Heart right ventricle (tissue), 16 donors: ENCODE measurements at regions not wholly inside any gene's neighbourhood (a gene's known extent, or its start where the extent isn't known, plus 50 kb on each side); places are given as distances from the start of the nearest gene placed in this dataset.
A peak's percentile ranks its signal among the peaks of the same experiment; 100 is the strongest.

ENCODE experiments used
- ATAC-seq, 8 donors: fragments of 200-7000 bp; cut with Tn5 transposase; one replicate each; pipeline ENCODE4 v1.9.1; 2020; ENCODE audit warnings: mild to moderate bottlenecking in 8 of 8, moderate library complexity in 8 of 8, moderate number of reproducible peaks in 1 of 8
- DNase-seq, 2 donors: peaks; one replicate each; pipeline ENCODE4 v3.0.0-alpha.2; 2020
- H3K27ac ChIP-seq, 10 donors: fragments of 200-600 bp; sonication (generic) in 2 of 10; one replicate each; pipeline versions ENCODE4 v1.5.0 to v1.8.0; 2020 to 2022; ENCODE audit warnings: mild to moderate bottlenecking in 3 of 10
- H3K27me3 ChIP-seq, 7 donors: fragments of 200-600 bp; one replicate each; pipeline ENCODE4 v1.8.0; 2021 to 2022; ENCODE audit warnings: mild to moderate bottlenecking in 2 of 7
- H3K36me3 ChIP-seq, 9 donors: fragments of 200-600 bp; sonication (generic) in 1 of 9; one replicate each; pipeline versions ENCODE4 v1.5.0 to v1.8.0; 2020 to 2022; ENCODE audit warnings: mild to moderate bottlenecking in 2 of 9
- H3K4me1 ChIP-seq, 9 donors: fragments of 200-600 bp; sonication (generic) in 1 of 9; one replicate each; pipeline versions ENCODE4 v1.5.0 to v1.8.0; 2020 to 2022; ENCODE audit warnings: mild to moderate bottlenecking in 4 of 9
- H3K4me3 ChIP-seq, 10 donors: fragments of 200-600 bp; sonication (generic) in 2 of 10; one replicate each; pipeline versions ENCODE4 v1.5.0 to v1.8.0; 2020 to 2022; ENCODE audit warnings: mild to moderate bottlenecking in 7 of 10, moderate library complexity in 2 of 10
- H3K9me3 ChIP-seq, 11 donors: fragments of 200-600 bp in 10 of 11; sonication (generic) in 2 of 11; one replicate each; pipeline versions ENCODE4 v1.5.0 to v1.8.0; 2013 to 2022; ENCODE audit warnings: mild to moderate bottlenecking in 2 of 11, control low read depth in 1 of 11, moderate library complexity in 1 of 11
- WGBS, 2 donors: extraction: QIAGEN DNeasy Blood & Tissue Kit; methylation state at CpG; one replicate each; pipeline ENCODE4 v1.1.7; 2013; ENCODE audit warnings: inconsistent platforms in 1 of 2; 5-methylcytosine and 5-hydroxymethylcytosine counted together
- intact Hi-C, 10 donors: fragments of 100-400 bp; cut with DNase I; formaldehyde crosslinking; loops; one replicate each; pipeline versions ENCODE4 v1.11.1 to v1.14.2; 2022
- TF ChIP-seq, protein P1 (sequence below), 9 donors: fragments of 200-600 bp; sonication (generic) in 2 of 9; IDR thresholded peaks; one replicate each; pipeline versions ENCODE4 v1.5.0 to v1.8.0; 2021 to 2022; ENCODE audit warnings: antibody characterized with exemption in 9 of 9, mild to moderate bottlenecking in 5 of 9, moderate library complexity in 1 of 9
- donor health status: Arrhythmogenic right ventricular cardiomyopathy.
- donor health status: ischemic (EF 13 %, LVEDD 7.1; RV severe dilation, severe dysfunction).
- donor health status: healthy with polysubstance abuse.
- donor health status: DM: no; HTN: yes; CAD: no.
- donor health status: DM: no; HTN: no; CAD: no.
- donor health status: ischemic (EF 25% LVEDD 6.9; RV normal size, moderate dysfunction).
- donor health status: ischemic (EF 25% LVEDD 5.7; RV mildly dilated, moderate dysfunction).
- donor health status: healthy.
- donor health status: DM: yes; HTN: yes; CAD: no.
- donor health status: Ischemic cardiomyopathy.
- donor health status: ischemic (EF 35%, LVEDD 5.7; RV mildly dilated, moderate dysfunction).
- donor health status: nonischemic (EF 11% LVEDD 7.7; RV severe dilation, severe dysfunction).
- donor health status: DM: yes; HTN: yes; CAD: no.
- donor health status: PGD.
- donor health status: ischemic (EF 29% LVEDD 5.4; RV normal size, mild dysfunction).
- donor health status: nonischemic (EF 23%, LVEDD 6.1; RV moderate dilation, normal function).

DNA sequence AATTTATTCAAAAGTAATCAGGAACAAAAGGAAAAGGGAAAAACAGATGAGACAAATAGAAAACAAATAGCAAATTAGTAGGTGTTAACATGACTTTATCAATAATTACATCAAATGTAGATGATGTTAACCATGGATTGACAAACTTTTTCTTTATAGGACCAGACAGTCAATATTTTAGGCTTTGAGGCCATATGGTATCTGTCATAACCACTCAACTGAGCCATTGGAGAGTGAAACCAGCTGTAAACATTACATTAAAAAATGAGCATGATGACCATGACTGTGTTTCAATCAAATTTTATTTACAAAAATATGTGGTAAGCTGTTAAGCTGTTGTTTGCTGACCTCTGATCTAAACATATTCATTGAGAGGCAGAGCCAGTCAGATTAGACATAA, 118.5 kb upstream of the NWD2 start:
- ATAC-seq (no peak), DNase-seq (no peak)
- Histone ChIP-seq H3K36me3 (no peaks in the 10 kb centered on the region), H3K27me3 (no peaks in the 10 kb centered on the region), H3K9me3 (peaks cover 0 to 3% (median 0%) of the 10 kb centered on the region in 11 donors), H3K4me3 (no peak overlapping the region), H3K4me1 (no peaks in the 10 kb centered on the region), H3K27ac (no peak overlapping the region)
- TF ChIP-seq, protein P1, sequence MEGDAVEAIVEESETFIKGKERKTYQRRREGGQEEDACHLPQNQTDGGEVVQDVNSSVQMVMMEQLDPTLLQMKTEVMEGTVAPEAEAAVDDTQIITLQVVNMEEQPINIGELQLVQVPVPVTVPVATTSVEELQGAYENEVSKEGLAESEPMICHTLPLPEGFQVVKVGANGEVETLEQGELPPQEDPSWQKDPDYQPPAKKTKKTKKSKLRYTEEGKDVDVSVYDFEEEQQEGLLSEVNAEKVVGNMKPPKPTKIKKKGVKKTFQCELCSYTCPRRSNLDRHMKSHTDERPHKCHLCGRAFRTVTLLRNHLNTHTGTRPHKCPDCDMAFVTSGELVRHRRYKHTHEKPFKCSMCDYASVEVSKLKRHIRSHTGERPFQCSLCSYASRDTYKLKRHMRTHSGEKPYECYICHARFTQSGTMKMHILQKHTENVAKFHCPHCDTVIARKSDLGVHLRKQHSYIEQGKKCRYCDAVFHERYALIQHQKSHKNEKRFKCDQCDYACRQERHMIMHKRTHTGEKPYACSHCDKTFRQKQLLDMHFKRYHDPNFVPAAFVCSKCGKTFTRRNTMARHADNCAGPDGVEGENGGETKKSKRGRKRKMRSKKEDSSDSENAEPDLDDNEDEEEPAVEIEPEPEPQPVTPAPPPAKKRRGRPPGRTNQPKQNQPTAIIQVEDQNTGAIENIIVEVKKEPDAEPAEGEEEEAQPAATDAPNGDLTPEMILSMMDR (IDR thresholded peaks at IDR 0.05), result no peak
- intact Hi-C loops, result no loop called here

DNA sequence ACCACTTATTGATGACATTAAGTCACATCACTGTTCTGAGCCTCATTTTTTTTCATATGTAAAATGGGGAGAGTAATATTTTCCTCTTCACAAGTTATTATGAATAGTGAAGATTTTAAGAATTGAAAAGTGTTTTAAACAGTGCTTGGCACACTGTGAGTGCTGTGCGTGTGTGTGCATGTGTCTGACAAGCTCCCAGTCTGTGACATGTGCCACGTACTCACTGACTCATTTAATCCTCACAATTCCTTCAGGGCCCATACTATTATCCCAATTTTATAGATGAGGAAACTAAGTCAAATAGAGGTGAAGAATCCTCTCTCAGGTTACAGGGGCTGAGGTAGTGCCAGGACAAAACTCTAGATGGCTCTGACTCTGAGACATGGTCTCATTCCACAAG, 114.1 kb upstream of the NWD2 start:
- no peaks in the 10 kb centered on the region for H3K27me3 ChIP-seq
- H3K36me3 ChIP-seq, result no peaks in the 10 kb centered on the region
- H3K4me1 ChIP-seq, result no peaks in the 10 kb centered on the region
- H3K9me3 ChIP-seq, result no peaks in the 10 kb centered on the region
- DNase-seq (no peak), ATAC-seq (no peak)
- 85 to 87% methylated on average over 2 of the region's 2 CpGs for WGBS, 2 donors
- intact Hi-C loops, result no loop called here
- no peak overlapping the region for H3K27ac ChIP-seq
- H3K4me3 ChIP-seq, result no peak overlapping the region
- TF ChIP-seq, protein P1 (IDR thresholded peaks at IDR 0.05), result no peak

DNA sequence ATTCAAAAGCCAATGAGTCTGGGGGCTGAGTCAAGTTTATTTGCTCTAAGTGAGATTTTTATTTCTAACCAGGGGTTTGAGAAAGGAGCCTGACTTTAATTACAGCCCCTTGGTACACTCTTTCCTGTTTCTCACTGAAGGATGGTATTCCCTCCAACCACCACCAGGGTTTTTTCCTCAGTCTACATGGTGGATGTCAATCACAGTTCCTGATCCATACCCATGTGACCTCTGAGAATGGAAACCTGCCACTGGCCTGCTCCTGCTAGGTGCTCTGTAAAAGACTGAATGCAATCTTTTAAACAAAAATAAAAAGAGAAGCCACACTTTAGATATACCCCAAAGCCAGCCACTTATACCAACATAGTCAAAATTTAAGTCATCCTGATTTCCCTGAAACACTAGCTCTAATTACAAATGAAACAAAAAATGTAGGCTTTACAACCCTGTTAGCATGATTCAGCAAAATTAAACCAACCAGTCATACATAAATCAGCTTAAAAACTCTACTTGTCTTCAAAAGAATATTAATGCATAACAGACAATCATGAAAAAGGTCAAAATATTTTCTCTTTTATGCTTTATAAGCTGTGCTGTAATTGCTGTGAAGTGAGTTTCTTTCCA, 112.1 kb upstream of the NWD2 start:
- Histone ChIP-seq H3K27me3 (no peaks in the 10 kb centered on the region), H3K9me3 (no peaks in the 10 kb centered on the region), H3K27ac (no peak overlapping the region), H3K4me1 (no peaks in the 10 kb centered on the region), H3K36me3 (no peaks in the 10 kb centered on the region), H3K4me3 (no peak overlapping the region)
- TF ChIP-seq, protein P1 (IDR thresholded peaks at IDR 0.05), result peak in 1 of 9 donors; percentile 16
- no peak for ATAC-seq
- intact Hi-C loops, result no loop called here
- DNase-seq, result no peak

DNA sequence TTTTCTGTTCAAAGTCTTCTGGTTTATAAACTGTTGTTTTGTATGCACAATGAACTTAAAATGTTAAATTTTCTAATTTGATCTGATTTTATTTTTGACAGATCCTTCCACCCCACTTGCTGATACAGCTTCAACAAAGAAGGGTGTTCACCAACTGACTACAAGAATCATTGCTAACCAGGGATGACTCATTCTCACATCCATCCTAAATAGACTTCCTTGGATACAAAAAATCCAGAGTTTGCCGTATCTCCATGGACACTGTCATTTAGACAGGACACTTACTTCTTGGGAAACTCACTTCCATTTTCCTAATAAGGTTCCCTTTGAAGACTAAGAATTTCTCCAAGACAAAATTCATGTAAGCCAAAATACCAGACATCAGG, 111.6 kb upstream of the NWD2 start:
- ATAC-seq (no peak), DNase-seq (no peak)
- no peaks in the 10 kb centered on the region for H3K4me1 ChIP-seq
- H3K4me3 ChIP-seq, result no peak overlapping the region
- intact Hi-C loops, result no loop called here
- H3K36me3 ChIP-seq, result no peaks in the 10 kb centered on the region
- no peaks in the 10 kb centered on the region for H3K27me3 ChIP-seq
- 77 to 83% methylated on average over 1 of the region's 1 CpG for WGBS, 2 donors
- H3K27ac ChIP-seq, result no peak overlapping the region
- H3K9me3 ChIP-seq, result no peaks in the 10 kb centered on the region
- TF ChIP-seq, protein P1 (IDR thresholded peaks at IDR 0.05), result no peak
